ENCODE measurements at regions not wholly inside any gene's neighbourhood (a gene's known extent, or its start where the extent isn't known, plus 50 kb on each side); places are given as distances from the start of the nearest gene placed in this dataset.

GRCh38 chr2:45283764-45284620 is 274.7 kb upstream of the SIX2 start (continued):
- no peak for TF ChIP-seq ZBTB10 (tag by site-specific recombination; IDR thresholded peaks at IDR 0.05)
- TF ChIP-seq ZSCAN23 (tag by site-specific recombination; IDR thresholded peaks at IDR 0.05) = no peak
- TF ChIP-seq KLF7 (tag by site-specific recombination; IDR thresholded peaks at IDR 0.05; ENCODE audit: borderline replicate concordance) = no peak
- TF ChIP-seq REST (tag by site-specific recombination; IDR thresholded peaks at IDR 0.05) = no peak
- TF ChIP-seq AEBP2 (tag by site-specific recombination; IDR thresholded peaks at IDR 0.05; ENCODE audit: borderline replicate concordance) = no peak
- peak; percentile 50; the same call in 1 of the 2 replicates for TF ChIP-seq PATZ1 (tag by site-specific recombination; IDR thresholded peaks at IDR 0.05)
- TF ChIP-seq PRDM6 (tag by site-specific recombination; IDR thresholded peaks at IDR 0.05) = no peak
- TF ChIP-seq ZNF404 (tag by site-specific recombination; IDR thresholded peaks at IDR 0.05) = no peak
- no peak for TF ChIP-seq ZNF544 (tag by site-specific recombination; IDR thresholded peaks at IDR 0.05)
- TF ChIP-seq ZNF558 (tag by site-specific recombination; IDR thresholded peaks at IDR 0.05) = no peak
- TF ChIP-seq ZNF175 (tag by site-specific recombination; IDR thresholded peaks at IDR 0.05) = no peak
- TF ChIP-seq KLF9 (tag by site-specific recombination; IDR thresholded peaks at IDR 0.05; ENCODE audit: low read depth) = no peak
- no peak for TF ChIP-seq ZNF155 (tag by site-specific recombination; IDR thresholded peaks at IDR 0.05)
- TF ChIP-seq ZNF302 (tag by site-specific recombination; IDR thresholded peaks at IDR 0.05; ENCODE audit: low read depth) = no peak
- TF ChIP-seq ZNF341 (tag by site-specific recombination; IDR thresholded peaks at IDR 0.05; ENCODE audit: low read depth) = no peak
- TF ChIP-seq HIC1 (tag by site-specific recombination; IDR thresholded peaks at IDR 0.05) = peak; percentile 45; the same call in 1 of the 2 replicates
- TF ChIP-seq ZBTB21 (tag by site-specific recombination; IDR thresholded peaks at IDR 0.05) = no peak
